ENCODE measurements at regions not wholly inside any gene's neighbourhood (a gene's known extent, or its start where the extent isn't known, plus 50 kb on each side); places are given as distances from the start of the nearest gene placed in this dataset.
"Not testable (repeated sequence)": the region's sequence is repeated elsewhere in the genome, so short reads cannot be mapped to it uniquely, and the experiment has no call there.

GRCh38 chr3:72516361-72516760 is 331.9 kb downstream of the SHQ1 start:
- no peak overlapping the region for H3K4me3 ChIP-seq (ENCODE audit: low read depth, low read length)
- H3K27ac ChIP-seq (ENCODE audit: low read depth, low read length) = no peak overlapping the region
- H3K9ac ChIP-seq (ENCODE audit: low read depth, low read length) = no peak overlapping the region
- H3K27me3 ChIP-seq (ENCODE audit: control insufficient read depth, insufficient read depth, low read length) = no peaks in the 10 kb centered on the region
- H3K9me3 ChIP-seq (ENCODE audit: control insufficient read depth, insufficient read depth, low read length) = no peaks in the 10 kb centered on the region
- H3K4me1 ChIP-seq (ENCODE audit: control insufficient read depth, insufficient read depth, low read length) = no peaks in the 10 kb centered on the region
- H3K36me3 ChIP-seq (ENCODE audit: control insufficient read depth, insufficient read depth, low read length) = no peaks in the 10 kb centered on the region

GRCh38 chr3:72515941-72516340 is 332.3 kb downstream of the SHQ1 start:
- no peaks in the 10 kb centered on the region for H3K9me3 ChIP-seq (ENCODE audit: control insufficient read depth, insufficient read depth, low read length)
- H3K27me3 ChIP-seq (ENCODE audit: control insufficient read depth, insufficient read depth, low read length) = no peaks in the 10 kb centered on the region
- H3K36me3 ChIP-seq (ENCODE audit: control insufficient read depth, insufficient read depth, low read length) = no peaks in the 10 kb centered on the region
- no peaks in the 10 kb centered on the region for H3K4me1 ChIP-seq (ENCODE audit: control insufficient read depth, insufficient read depth, low read length)
- H3K27ac ChIP-seq (ENCODE audit: low read depth, low read length) = no peak overlapping the region
- no peak overlapping the region for H3K4me3 ChIP-seq (ENCODE audit: low read depth, low read length)
- H3K9ac ChIP-seq (ENCODE audit: low read depth, low read length) = no peak overlapping the region

- Histone ChIP-seq H3K27me3 (ENCODE audit: control insufficient read depth, insufficient read depth, low read length) (no peaks in the 10 kb centered on the region), H3K4me3 (ENCODE audit: low read depth, low read length) (no peak overlapping the region), H3K27ac (ENCODE audit: low read depth, low read length) (no peak overlapping the region), H3K4me1 (ENCODE audit: control insufficient read depth, insufficient read depth, low read length) (no peaks in the 10 kb centered on the region), H3K36me3 (ENCODE audit: control insufficient read depth, insufficient read depth, low read length) (no peaks in the 10 kb centered on the region), H3K9me3 (ENCODE audit: control insufficient read depth, insufficient read depth, low read length) (no peaks in the 10 kb centered on the region), H3K9ac (ENCODE audit: low read depth, low read length) (no peak overlapping the region)
Measured at GRCh38 chr3:72515281-72515680, 333.0 kb downstream of the SHQ1 start.

- H3K4me3 ChIP-seq (ENCODE audit: low read depth, low read length) = no peak overlapping the region
- no peaks in the 10 kb centered on the region for H3K4me1 ChIP-seq (ENCODE audit: control insufficient read depth, insufficient read depth, low read length)
- H3K27ac ChIP-seq (ENCODE audit: low read depth, low read length) = no peak overlapping the region
- no peaks in the 10 kb centered on the region for H3K36me3 ChIP-seq (ENCODE audit: control insufficient read depth, insufficient read depth, low read length)
- H3K9me3 ChIP-seq (ENCODE audit: control insufficient read depth, insufficient read depth, low read length) = no peaks in the 10 kb centered on the region
- H3K9ac ChIP-seq (ENCODE audit: low read depth, low read length) = no peak overlapping the region
- no peaks in the 10 kb centered on the region for H3K27me3 ChIP-seq (ENCODE audit: control insufficient read depth, insufficient read depth, low read length)
Measured at GRCh38 chr3:72510247-72510646, 338.0 kb downstream of the SHQ1 start.

- Histone ChIP-seq H3K4me1 (ENCODE audit: control insufficient read depth, insufficient read depth, low read length) (no peaks in the 10 kb centered on the region), H3K4me3 (ENCODE audit: low read depth, low read length) (no peak overlapping the region), H3K9ac (ENCODE audit: low read depth, low read length) (no peak overlapping the region), H3K9me3 (ENCODE audit: control insufficient read depth, insufficient read depth, low read length) (no peaks in the 10 kb centered on the region), H3K36me3 (ENCODE audit: control insufficient read depth, insufficient read depth, low read length) (no peaks in the 10 kb centered on the region), H3K27me3 (ENCODE audit: control insufficient read depth, insufficient read depth, low read length) (no peaks in the 10 kb centered on the region), H3K27ac (ENCODE audit: low read depth, low read length) (no peak overlapping the region)
Measured at GRCh38 chr3:72505539-72506405, 342.5 kb downstream of the SHQ1 start.

GRCh38 chr3:72497501-72497900 is 350.7 kb downstream of the SHQ1 start:
- not testable (repeated sequence) for H3K9ac ChIP-seq (ENCODE audit: low read depth, low read length); H3K27ac ChIP-seq (ENCODE audit: low read depth, low read length); H3K9me3 ChIP-seq (ENCODE audit: control insufficient read depth, insufficient read depth, low read length); H3K4me1 ChIP-seq (ENCODE audit: control insufficient read depth, insufficient read depth, low read length); H3K36me3 ChIP-seq (ENCODE audit: control insufficient read depth, insufficient read depth, low read length); H3K27me3 ChIP-seq (ENCODE audit: control insufficient read depth, insufficient read depth, low read length); H3K4me3 ChIP-seq (ENCODE audit: low read depth, low read length)

GRCh38 chr3:72496051-72496670 is 352.1 kb downstream of the SHQ1 start:
- no peak overlapping the region for H3K27ac ChIP-seq (ENCODE audit: low read depth, low read length)
- H3K9me3 ChIP-seq (ENCODE audit: control insufficient read depth, insufficient read depth, low read length) = no peaks in the 10 kb centered on the region
- 0 out of 2 replicates have a peak, but pooled peaks cover 4% of the 10 kb centered on the region for H3K4me1 ChIP-seq (ENCODE audit: control insufficient read depth, insufficient read depth, low read length)
- no peaks in the 10 kb centered on the region for H3K27me3 ChIP-seq (ENCODE audit: control insufficient read depth, insufficient read depth, low read length)
- H3K4me3 ChIP-seq (ENCODE audit: low read depth, low read length) = no peak overlapping the region
- H3K9ac ChIP-seq (ENCODE audit: low read depth, low read length) = no peak overlapping the region
- no peaks in the 10 kb centered on the region for H3K36me3 ChIP-seq (ENCODE audit: control insufficient read depth, insufficient read depth, low read length)

- Histone ChIP-seq H3K4me3 (ENCODE audit: low read depth, low read length) (no peak overlapping the region), H3K27me3 (ENCODE audit: control insufficient read depth, insufficient read depth, low read length) (no peaks in the 10 kb centered on the region; the same call in 1 of the 2 replicates), H3K36me3 (ENCODE audit: control insufficient read depth, insufficient read depth, low read length) (no peaks in the 10 kb centered on the region), H3K27ac (ENCODE audit: low read depth, low read length) (no peak overlapping the region), H3K9me3 (ENCODE audit: control insufficient read depth, insufficient read depth, low read length) (no peaks in the 10 kb centered on the region), H3K9ac (ENCODE audit: low read depth, low read length) (no peak overlapping the region), H3K4me1 (ENCODE audit: control insufficient read depth, insufficient read depth, low read length) (peaks cover 11% of the 10 kb centered on the region; the same call in 1 of the 2 replicates)
Measured at GRCh38 chr3:72494626-72495025, 353.6 kb downstream of the SHQ1 start.

GRCh38 chr3:72494130-72494529 is 354.1 kb downstream of the SHQ1 start:
- H3K27me3 ChIP-seq (ENCODE audit: control insufficient read depth, insufficient read depth, low read length) = no peaks in the 10 kb centered on the region; the same call in 1 of the 2 replicates
- H3K36me3 ChIP-seq (ENCODE audit: control insufficient read depth, insufficient read depth, low read length) = no peaks in the 10 kb centered on the region
- no peak overlapping the region for H3K4me3 ChIP-seq (ENCODE audit: low read depth, low read length)
- H3K4me1 ChIP-seq (ENCODE audit: control insufficient read depth, insufficient read depth, low read length) = peaks cover 12% of the 10 kb centered on the region; the same call in 1 of the 2 replicates
- H3K9ac ChIP-seq (ENCODE audit: low read depth, low read length) = no peak overlapping the region
- H3K27ac ChIP-seq (ENCODE audit: low read depth, low read length) = no peak overlapping the region
- no peaks in the 10 kb centered on the region for H3K9me3 ChIP-seq (ENCODE audit: control insufficient read depth, insufficient read depth, low read length)

- Histone ChIP-seq H3K4me1 (ENCODE audit: control insufficient read depth, insufficient read depth, low read length) (peaks cover 23% of the 10 kb centered on the region), H3K9me3 (ENCODE audit: control insufficient read depth, insufficient read depth, low read length) (no peaks in the 10 kb centered on the region), H3K27me3 (ENCODE audit: control insufficient read depth, insufficient read depth, low read length) (no peaks in the 10 kb centered on the region; the same call in 1 of the 2 replicates), H3K9ac (ENCODE audit: low read depth, low read length) (no peak overlapping the region), H3K27ac (ENCODE audit: low read depth, low read length) (no peak overlapping the region), H3K4me3 (ENCODE audit: low read depth, low read length) (no peak overlapping the region), H3K36me3 (ENCODE audit: control insufficient read depth, insufficient read depth, low read length) (no peaks in the 10 kb centered on the region)
Measured at GRCh38 chr3:72492240-72492639, 356.0 kb downstream of the SHQ1 start.

Data from HUES48 (cell line).